ENCODE measurements at regions not wholly inside any gene's neighbourhood (a gene's known extent, or its start where the extent isn't known, plus 50 kb on each side); places are given as distances from the start of the nearest gene placed in this dataset.

GRCh38 chr10:62996925-62997324, 136.2 kb upstream of the NRBF2 start:
- no peak for DNase-seq
- Histone ChIP-seq H3K4me3 (ENCODE audit: low read depth, low read length) (no peak overlapping the region), H3K36me3 (ENCODE audit: control insufficient read depth, insufficient read depth, low read length) (no peaks in the 10 kb centered on the region), H3K4me1 (no peaks in the 10 kb centered on the region), H3K27me3 (replicated peaks; ENCODE audit: control insufficient read depth, insufficient read depth, low read length) (no peaks in the 10 kb centered on the region), H3K9me3 (no peaks in the 10 kb centered on the region)
- peaks cover 18% of the 10 kb centered on the region for H3K27me3 Mint-ChIP-seq (ENCODE audit: insufficient read depth, unreplicated experiment)
- H3K4me1 Mint-ChIP-seq (ENCODE audit: low read depth, unreplicated experiment) = no peaks in the 10 kb centered on the region
- no peaks in the 10 kb centered on the region for H3K36me3 Mint-ChIP-seq (ENCODE audit: insufficient read depth, unreplicated experiment)
- ChIA-PET CTCF (no interaction called here), POLR2A (no interaction called here)
- H3K4me3 Mint-ChIP-seq (ENCODE audit: unreplicated experiment) = no peak overlapping the region
- H3K9me3 Mint-ChIP-seq (ENCODE audit: unreplicated experiment) = no peaks in the 10 kb centered on the region
- no peak overlapping the region for H3K27ac Mint-ChIP-seq (ENCODE audit: unreplicated experiment)
- intact Hi-C loops (cut with micrococcal nuclease; ENCODE audit: unreplicated experiment) = no loop called here
- no TSS peak for BruUV-seq (replicated peaks)
- TF ChIP-seq, protein P1, sequence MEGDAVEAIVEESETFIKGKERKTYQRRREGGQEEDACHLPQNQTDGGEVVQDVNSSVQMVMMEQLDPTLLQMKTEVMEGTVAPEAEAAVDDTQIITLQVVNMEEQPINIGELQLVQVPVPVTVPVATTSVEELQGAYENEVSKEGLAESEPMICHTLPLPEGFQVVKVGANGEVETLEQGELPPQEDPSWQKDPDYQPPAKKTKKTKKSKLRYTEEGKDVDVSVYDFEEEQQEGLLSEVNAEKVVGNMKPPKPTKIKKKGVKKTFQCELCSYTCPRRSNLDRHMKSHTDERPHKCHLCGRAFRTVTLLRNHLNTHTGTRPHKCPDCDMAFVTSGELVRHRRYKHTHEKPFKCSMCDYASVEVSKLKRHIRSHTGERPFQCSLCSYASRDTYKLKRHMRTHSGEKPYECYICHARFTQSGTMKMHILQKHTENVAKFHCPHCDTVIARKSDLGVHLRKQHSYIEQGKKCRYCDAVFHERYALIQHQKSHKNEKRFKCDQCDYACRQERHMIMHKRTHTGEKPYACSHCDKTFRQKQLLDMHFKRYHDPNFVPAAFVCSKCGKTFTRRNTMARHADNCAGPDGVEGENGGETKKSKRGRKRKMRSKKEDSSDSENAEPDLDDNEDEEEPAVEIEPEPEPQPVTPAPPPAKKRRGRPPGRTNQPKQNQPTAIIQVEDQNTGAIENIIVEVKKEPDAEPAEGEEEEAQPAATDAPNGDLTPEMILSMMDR (IDR thresholded peaks at IDR 0.05; ENCODE audit: insufficient read depth in 1 of 2, low read depth in 1 of 2, low read length in 1 of 2, severe bottlenecking in 1 of 2, unreplicated experiment in 1 of 2) = no peak

GRCh38 chr10:62996516-62996915, 136.6 kb upstream of the NRBF2 start:
- no peak overlapping the region for H3K4me3 Mint-ChIP-seq (ENCODE audit: unreplicated experiment)
- Histone ChIP-seq H3K9me3 (no peaks in the 10 kb centered on the region), H3K4me3 (ENCODE audit: low read depth, low read length) (no peak overlapping the region), H3K36me3 (ENCODE audit: control insufficient read depth, insufficient read depth, low read length) (no peaks in the 10 kb centered on the region), H3K4me1 (no peaks in the 10 kb centered on the region), H3K27me3 (replicated peaks; ENCODE audit: control insufficient read depth, insufficient read depth, low read length) (no peaks in the 10 kb centered on the region)
- no TSS peak for BruUV-seq (replicated peaks)
- H3K27me3 Mint-ChIP-seq (ENCODE audit: insufficient read depth, unreplicated experiment) = peaks cover 14% of the 10 kb centered on the region
- H3K9me3 Mint-ChIP-seq (ENCODE audit: unreplicated experiment) = no peaks in the 10 kb centered on the region
- no peaks in the 10 kb centered on the region for H3K36me3 Mint-ChIP-seq (ENCODE audit: insufficient read depth, unreplicated experiment)
- intact Hi-C loops (cut with micrococcal nuclease; ENCODE audit: unreplicated experiment) = no loop called here
- H3K27ac Mint-ChIP-seq (ENCODE audit: unreplicated experiment) = no peak overlapping the region
- POLR2A ChIA-PET = no interaction called here
- TF ChIP-seq, protein P1 (IDR thresholded peaks at IDR 0.05; ENCODE audit: insufficient read depth in 1 of 2, low read depth in 1 of 2, low read length in 1 of 2, severe bottlenecking in 1 of 2, unreplicated experiment in 1 of 2) = no peak
- no peaks in the 10 kb centered on the region for H3K4me1 Mint-ChIP-seq (ENCODE audit: low read depth, unreplicated experiment)
- no peak for DNase-seq
- CTCF ChIA-PET = no interaction called here

DNA sequence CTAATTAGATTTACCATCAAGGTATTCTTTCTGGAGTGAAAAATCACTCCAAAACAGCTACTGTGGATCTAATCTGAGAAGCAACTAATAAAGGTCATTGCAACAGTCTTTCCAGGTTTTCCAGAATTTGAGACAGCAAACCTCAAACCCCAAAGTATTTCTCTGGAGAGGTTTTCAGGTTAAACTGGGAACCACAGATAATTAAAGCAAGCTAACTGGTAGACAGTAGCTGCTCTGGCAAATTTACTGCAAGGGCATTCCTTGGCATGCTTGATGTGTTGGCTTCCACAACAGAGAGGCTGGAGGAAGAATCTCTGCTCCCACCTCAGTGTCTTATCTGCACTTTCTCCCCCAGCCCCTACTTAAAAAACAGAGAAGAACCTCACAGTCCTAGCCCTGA, 140.0 kb upstream of the NRBF2 start:
- no TSS peak for BruUV-seq (replicated peaks)
- H3K4me1 Mint-ChIP-seq (ENCODE audit: low read depth, unreplicated experiment) = no peaks in the 10 kb centered on the region
- intact Hi-C loops (cut with micrococcal nuclease; ENCODE audit: unreplicated experiment) = no loop called here
- H3K4me3 Mint-ChIP-seq (ENCODE audit: unreplicated experiment) = no peak overlapping the region
- no peak overlapping the region for H3K27ac Mint-ChIP-seq (ENCODE audit: unreplicated experiment)
- Histone ChIP-seq H3K9me3 (no peaks in the 10 kb centered on the region), H3K36me3 (ENCODE audit: control insufficient read depth, insufficient read depth, low read length) (no peaks in the 10 kb centered on the region), H3K27me3 (replicated peaks; ENCODE audit: control insufficient read depth, insufficient read depth, low read length) (no peaks in the 10 kb centered on the region), H3K4me3 (ENCODE audit: low read depth, low read length) (no peak overlapping the region), H3K4me1 (no peaks in the 10 kb centered on the region)
- ChIA-PET CTCF (interaction anchor here (0.6 kb wide), 1 partner anchor 14 kb away, joined by 5 read pairs; no protein-coding TSS in a partner anchor), POLR2A (no interaction called here)
- H3K9me3 Mint-ChIP-seq (ENCODE audit: unreplicated experiment) = no peaks in the 10 kb centered on the region
- DNase-seq = no peak
- TF ChIP-seq, protein P1 (IDR thresholded peaks at IDR 0.05; ENCODE audit: insufficient read depth in 1 of 2, low read depth in 1 of 2, low read length in 1 of 2, severe bottlenecking in 1 of 2, unreplicated experiment in 1 of 2) = no peak
- H3K36me3 Mint-ChIP-seq (ENCODE audit: insufficient read depth, unreplicated experiment) = no peaks in the 10 kb centered on the region
- peaks cover 9% of the 10 kb centered on the region for H3K27me3 Mint-ChIP-seq (ENCODE audit: insufficient read depth, unreplicated experiment)
